ENCODE measurements at regions not wholly inside any gene's neighbourhood (a gene's known extent, or its start where the extent isn't known, plus 50 kb on each side); places are given as distances from the start of the nearest gene placed in this dataset.

GRCh38 chr10:123568751-123569150, 97.4 kb upstream of the GPR26 start (continued):
- no peak for TF ChIP-seq HMGXB4 (CRISPR knock-in tag; IDR thresholded peaks at IDR 0.05)
- TF ChIP-seq ZNF561 (CRISPR knock-in tag; conservative IDR thresholded peaks at IDR 0.05) = no peak
- no peak for TF ChIP-seq SMAD3 (CRISPR knock-in tag; conservative IDR thresholded peaks at IDR 0.05)
- no peak for TF ChIP-seq HDAC6 (IDR thresholded peaks at IDR 0.05; ENCODE audit: low read depth, low read length)

- in situ Hi-C loops (cut with MboI) = no loop called here
- Histone ChIP-seq H3K4me3 (no peak overlapping the region), H3K27me3 (ENCODE audit: control insufficient read depth in 2 of 2, insufficient read depth in 2 of 2, low read length in 2 of 2) (peaks cover 2 to 31% of the 10 kb centered on the region in 2 experiments; a peak in 2 of 5 replicates), H3K9ac (ENCODE audit: insufficient read depth in 1 of 2, low read depth in 2 of 2, low read length in 2 of 2) (no peak overlapping the region), H3K4me1 (replicated peaks in 1 of 2; ENCODE audit: control insufficient read depth in 2 of 2, insufficient read depth in 2 of 2, low read length in 2 of 2) (no peaks in the 10 kb centered on the region), H3K4me2 (ENCODE audit: insufficient read depth, low read length) (no peak overlapping the region), H2AFZ (ENCODE audit: low read depth, low read length) (no peak overlapping the region), H3K9me1 (ENCODE audit: control insufficient read depth, insufficient read depth, low read length) (no peaks in the 10 kb centered on the region), H3K36me3 (ENCODE audit: control insufficient read depth, insufficient read depth, low read length) (no peaks in the 10 kb centered on the region), H4K20me1 (replicated peaks; ENCODE audit: control insufficient read depth, insufficient read depth, low read length) (no peaks in the 10 kb centered on the region), H3K27ac (ENCODE audit: extremely low read depth, low read depth, low read length) (no peak overlapping the region), H3K9me3 (replicated peaks; ENCODE audit: control insufficient read depth, insufficient read depth, low read depth, low read length) (no peaks in the 10 kb centered on the region), H3K79me2 (ENCODE audit: control insufficient read depth, insufficient read depth, low read length) (no peaks in the 10 kb centered on the region)
- intact Hi-C loops (cut with micrococcal nuclease) = no loop called here
- BruUV-seq (replicated peaks) = no TSS peak
- ChIA-PET POLR2A (no interaction called here), CTCF (ENCODE audit: low intra/inter-chr PET ratio) (no interaction called here)
- FAIRE-seq (no peak), ATAC-seq (no peak), DNase-seq (ENCODE audit: extremely low read depth in 1 of 4, low spot score in 3 of 4) (no peak)
- 0% methylated on average over 2 of the region's 7 CpGs for WGBS (ENCODE audit: insufficient coverage, low coverage, missing lambda C conversion rate)
- TF ChIP-seq CSDE1 (IDR thresholded peaks at IDR 0.05) (no peak), CCNT2 (IDR thresholded peaks at IDR 0.05; ENCODE audit: borderline replicate concordance, extremely low read depth, insufficient read length, low read depth, low read length) (no peak)
Observed at GRCh38 chr10:123569436-123570035, 96.6 kb upstream of the GPR26 start.
